ENCODE measurements at regions not wholly inside any gene's neighbourhood (a gene's known extent, or its start where the extent isn't known, plus 50 kb on each side); places are given as distances from the start of the nearest gene placed in this dataset.
"Not testable (repeated sequence)": the region's sequence is repeated elsewhere in the genome, so short reads cannot be mapped to it uniquely, and the experiment has no call there.

DNA sequence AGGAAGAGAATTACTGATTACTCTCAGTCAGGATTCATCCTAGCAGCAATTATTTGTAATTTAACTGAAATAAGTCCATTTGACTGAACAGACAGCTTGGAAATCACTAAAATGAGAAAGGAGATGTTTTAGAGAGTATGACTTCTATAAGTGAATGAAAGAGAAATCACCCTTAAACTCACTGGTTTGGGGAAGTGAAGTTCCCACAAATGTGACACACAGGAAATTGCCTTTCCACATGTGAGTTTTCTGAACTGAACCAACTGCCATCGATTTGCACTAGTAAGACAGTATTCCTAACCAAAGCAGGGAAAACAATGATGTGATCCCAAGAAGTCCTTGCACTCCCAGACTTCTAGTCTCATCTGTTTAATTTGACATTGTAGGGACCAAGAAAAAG, 110.5 kb downstream of the FAM72C start:
- not testable (repeated sequence) for H3K27me3 ChIP-seq (ENCODE audit: insufficient read depth, low read length); H3K4me1 ChIP-seq (ENCODE audit: insufficient read depth, low read length)

DNA sequence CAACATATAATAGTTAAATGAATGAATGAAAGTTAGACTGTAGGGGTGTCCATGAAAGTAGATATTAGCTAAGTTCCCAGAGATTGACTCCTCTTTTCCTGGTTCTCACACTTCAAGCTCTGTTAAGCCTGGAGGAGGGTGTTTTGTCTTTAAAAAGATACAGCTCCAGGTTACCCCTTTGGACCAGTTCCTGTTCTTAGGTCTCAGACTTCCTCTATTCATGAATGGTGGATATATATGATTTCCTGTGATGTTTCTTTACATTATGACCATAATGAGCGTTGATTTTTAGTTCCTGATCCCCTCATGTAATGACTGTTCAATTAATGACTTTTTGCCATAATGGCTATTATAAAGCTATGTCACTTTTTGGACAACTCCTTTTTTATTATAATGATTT, 115.9 kb downstream of the FAM72C start:
- not testable (repeated sequence) for H3K4me3 ChIP-seq (ENCODE audit: low read length); H3K4me1 ChIP-seq (ENCODE audit: insufficient read depth, low read length); H3K27me3 ChIP-seq (ENCODE audit: insufficient read depth, low read length); H3K9me3 ChIP-seq (ENCODE audit: low read depth, low read length)

More for the DNA sequence above, 110.5 kb downstream of the FAM72C start:
- H3K9me3 ChIP-seq (ENCODE audit: low read depth, low read length); H3K4me3 ChIP-seq (ENCODE audit: low read length): not testable (repeated sequence)

DNA sequence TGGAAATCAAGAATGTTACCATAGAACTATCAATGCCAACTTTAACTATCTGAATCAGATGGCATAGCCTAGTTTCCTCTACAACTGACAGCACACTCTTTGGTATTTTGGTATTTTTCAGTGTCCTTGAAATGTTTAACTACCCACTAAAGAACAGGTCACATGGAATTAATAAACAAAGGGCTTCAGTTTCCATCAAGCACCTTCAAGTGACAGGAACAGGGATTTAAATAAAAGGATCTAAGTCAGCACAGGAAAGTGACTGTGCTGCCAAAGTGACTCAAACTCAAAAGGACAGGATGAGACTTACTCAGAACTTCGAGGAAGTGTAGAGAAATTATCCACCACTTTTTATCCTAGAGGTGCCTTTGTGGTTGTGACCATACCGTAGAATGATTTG, 117.7 kb downstream of the FAM72C start:
- not testable (repeated sequence) for H3K9me3 ChIP-seq (ENCODE audit: low read depth, low read length); H3K27me3 ChIP-seq (ENCODE audit: insufficient read depth, low read length); H3K4me3 ChIP-seq (ENCODE audit: low read length); H3K4me1 ChIP-seq (ENCODE audit: insufficient read depth, low read length)

DNA sequence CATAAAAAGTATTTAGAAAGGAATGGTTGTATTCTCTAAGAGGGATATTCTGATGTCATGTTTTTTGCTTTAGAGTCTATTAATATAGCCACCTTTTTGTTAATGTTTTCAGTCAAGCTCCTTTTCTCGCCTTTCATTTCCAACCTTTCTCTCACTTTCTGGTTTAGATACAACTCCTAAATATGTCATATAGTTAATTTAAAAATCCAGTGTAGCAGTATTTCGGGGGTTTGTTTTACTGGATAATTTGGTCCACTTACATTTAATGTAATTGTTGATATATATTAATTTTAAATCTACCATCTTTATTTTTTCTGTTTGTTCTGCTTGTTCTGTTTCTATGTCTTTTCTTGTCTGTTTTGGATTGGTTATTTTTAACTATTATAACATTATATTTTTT, 121.1 kb downstream of the FAM72C start:
- not testable (repeated sequence) for H3K9me3 ChIP-seq (ENCODE audit: low read depth, low read length); H3K4me1 ChIP-seq (ENCODE audit: insufficient read depth, low read length); H3K27me3 ChIP-seq (ENCODE audit: insufficient read depth, low read length); H3K4me3 ChIP-seq (ENCODE audit: low read length)

DNA sequence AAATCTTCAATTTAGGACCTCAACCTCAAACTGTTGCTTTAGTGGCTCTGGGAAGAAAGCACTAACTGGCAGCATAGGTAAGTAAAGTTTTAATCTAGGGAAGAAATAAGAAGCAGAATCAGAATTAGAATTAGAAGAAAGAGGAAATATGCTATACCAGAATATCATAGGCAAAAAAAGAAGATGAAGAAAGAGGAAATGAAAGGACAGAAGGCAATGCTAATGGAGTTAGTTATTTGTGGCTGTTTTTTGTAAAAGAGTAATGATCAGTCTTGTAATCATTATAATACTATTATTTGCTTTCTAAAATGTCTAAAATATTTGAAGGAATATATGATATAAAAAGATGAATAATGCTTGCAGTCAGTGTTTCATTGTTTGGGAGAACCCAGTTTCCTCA, 122.9 kb downstream of the FAM72C start:
- H3K9me3 ChIP-seq (ENCODE audit: low read depth, low read length); H3K27me3 ChIP-seq (ENCODE audit: insufficient read depth, low read length); H3K4me3 ChIP-seq (ENCODE audit: low read length); H3K4me1 ChIP-seq (ENCODE audit: insufficient read depth, low read length): not testable (repeated sequence)

DNA sequence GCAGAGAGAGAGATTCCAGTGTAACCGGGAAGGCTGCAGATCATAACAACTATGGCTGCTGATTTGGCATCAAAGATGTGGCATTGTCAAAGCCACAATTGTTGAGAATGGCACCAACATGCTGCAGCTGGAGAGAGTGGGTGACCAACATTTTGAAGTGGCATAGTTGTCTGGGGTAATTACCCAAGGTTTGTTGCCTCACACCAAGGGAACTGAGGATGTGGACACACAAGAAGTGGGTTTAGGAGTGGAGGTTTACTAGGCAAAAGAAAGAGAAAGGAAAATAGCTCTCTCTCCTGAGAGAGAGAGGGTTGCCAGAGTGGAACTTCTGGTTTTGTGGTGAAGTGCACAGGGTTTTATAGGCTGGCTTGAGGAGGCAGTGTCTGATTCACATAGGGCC, 126.6 kb downstream of the FAM72C start:
- not testable (repeated sequence) for H3K4me1 ChIP-seq (ENCODE audit: insufficient read depth, low read length); H3K9me3 ChIP-seq (ENCODE audit: low read depth, low read length); H3K27me3 ChIP-seq (ENCODE audit: insufficient read depth, low read length); H3K4me3 ChIP-seq (ENCODE audit: low read length)

DNA sequence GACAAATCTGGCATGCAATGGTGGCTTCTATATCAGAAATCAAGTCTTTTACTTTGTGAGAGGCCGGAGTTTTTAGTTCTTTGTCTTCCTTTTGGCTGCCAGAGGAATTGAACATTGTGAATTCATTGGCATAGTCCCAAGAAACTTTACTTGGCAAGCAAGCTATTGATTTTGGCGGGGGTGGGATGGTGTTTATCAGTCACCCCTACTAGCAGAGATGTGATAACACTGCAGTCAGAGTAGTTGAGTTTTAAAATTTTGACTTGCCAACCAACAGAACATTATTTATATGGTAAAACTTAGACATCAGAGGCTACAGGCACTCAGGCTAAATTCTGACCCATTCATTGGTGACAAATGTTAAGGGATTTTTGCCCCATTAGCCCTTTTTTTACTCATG, 129.7 kb downstream of the FAM72C start:
- H3K4me1 ChIP-seq (ENCODE audit: insufficient read depth, low read length); H3K4me3 ChIP-seq (ENCODE audit: low read length); H3K9me3 ChIP-seq (ENCODE audit: low read depth, low read length): not testable (repeated sequence)
- peaks cover 10% of the 10 kb centered on the region for H3K27me3 ChIP-seq (ENCODE audit: insufficient read depth, low read length)

DNA sequence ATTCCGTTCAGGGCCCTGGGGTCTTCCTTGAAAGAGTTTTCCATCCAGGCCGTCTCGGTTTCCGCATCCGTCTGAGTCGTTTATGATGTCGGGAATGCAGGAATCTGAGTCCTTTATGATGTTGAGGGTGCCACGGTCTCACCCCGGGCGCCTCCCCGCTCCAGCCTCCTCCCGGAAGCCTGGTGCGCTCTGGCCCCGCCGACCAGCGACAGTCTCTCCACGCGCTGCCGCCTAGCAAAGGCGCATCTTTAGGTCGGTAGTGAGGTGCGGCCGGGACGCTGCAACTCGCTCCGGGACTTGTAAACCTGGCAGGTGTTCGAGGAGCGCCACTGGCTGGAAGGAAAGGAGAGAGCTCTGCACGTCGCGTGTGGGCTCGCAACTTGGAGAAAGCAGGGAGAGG, 132.6 kb downstream of the FAM72C start:
- H3K27me3 ChIP-seq (ENCODE audit: insufficient read depth, low read length): peaks cover 10% of the 10 kb centered on the region
- not testable (repeated sequence) for H3K4me3 ChIP-seq (ENCODE audit: low read length); H3K9me3 ChIP-seq (ENCODE audit: low read depth, low read length); H3K4me1 ChIP-seq (ENCODE audit: insufficient read depth, low read length)

DNA sequence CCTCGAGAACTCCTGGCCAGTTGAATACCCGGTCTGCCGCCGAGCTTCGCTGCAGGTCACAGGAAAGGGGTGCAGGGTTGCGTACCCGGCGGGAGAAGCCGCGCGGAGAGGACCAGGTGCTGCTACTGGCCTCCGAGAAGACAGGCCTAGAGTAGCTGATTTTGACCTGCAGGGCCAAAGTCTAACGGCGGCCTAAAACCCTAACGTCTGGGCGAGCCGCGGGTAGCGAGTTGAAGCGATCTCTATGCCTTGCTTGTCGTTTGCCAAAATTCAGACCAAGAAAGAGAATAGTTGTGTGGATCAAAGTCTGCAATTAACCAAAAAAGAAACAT, 133.2 kb downstream of the FAM72C start:
- H3K27me3 ChIP-seq (ENCODE audit: insufficient read depth, low read length): peaks cover 10% of the 10 kb centered on the region
- H3K9me3 ChIP-seq (ENCODE audit: low read depth, low read length); H3K4me3 ChIP-seq (ENCODE audit: low read length); H3K4me1 ChIP-seq (ENCODE audit: insufficient read depth, low read length): not testable (repeated sequence)

DNA sequence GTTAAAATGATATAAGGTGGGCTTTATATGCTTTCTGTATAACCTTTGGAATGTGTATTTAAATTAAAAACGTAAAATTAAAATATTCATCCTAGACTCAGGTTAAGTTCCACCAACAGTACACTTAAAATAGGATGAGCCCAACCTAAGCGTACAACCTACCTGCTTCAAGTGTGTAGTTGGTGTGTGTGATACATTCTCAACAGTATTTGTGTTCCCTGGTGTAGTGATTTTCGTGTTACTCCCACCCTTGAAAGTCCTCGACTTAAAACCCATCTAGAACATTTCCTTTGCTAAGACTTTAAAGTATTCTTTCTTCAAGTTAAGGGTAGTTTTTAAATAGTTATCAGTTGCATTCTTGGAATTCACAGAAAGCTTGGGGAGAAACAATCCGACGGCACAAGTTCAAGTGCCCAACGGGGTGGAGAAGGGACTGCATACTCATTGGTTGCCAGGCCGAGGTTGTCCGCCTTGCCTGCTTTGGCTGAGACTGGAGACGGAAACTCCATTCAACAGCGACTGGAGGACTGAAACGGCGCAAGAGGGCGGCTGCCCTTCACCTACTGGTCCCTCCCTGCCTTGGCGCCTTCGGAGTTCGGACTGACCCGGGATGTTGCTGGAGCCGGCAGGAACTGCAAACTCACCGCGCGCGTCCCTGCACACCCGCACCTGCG, 133.7 kb downstream of the FAM72C start:
- not testable (repeated sequence) for H3K4me3 ChIP-seq (ENCODE audit: low read length); H3K9me3 ChIP-seq (ENCODE audit: low read depth, low read length); H3K4me1 ChIP-seq (ENCODE audit: insufficient read depth, low read length)
- peaks cover 10% of the 10 kb centered on the region for H3K27me3 ChIP-seq (ENCODE audit: insufficient read depth, low read length)

DNA sequence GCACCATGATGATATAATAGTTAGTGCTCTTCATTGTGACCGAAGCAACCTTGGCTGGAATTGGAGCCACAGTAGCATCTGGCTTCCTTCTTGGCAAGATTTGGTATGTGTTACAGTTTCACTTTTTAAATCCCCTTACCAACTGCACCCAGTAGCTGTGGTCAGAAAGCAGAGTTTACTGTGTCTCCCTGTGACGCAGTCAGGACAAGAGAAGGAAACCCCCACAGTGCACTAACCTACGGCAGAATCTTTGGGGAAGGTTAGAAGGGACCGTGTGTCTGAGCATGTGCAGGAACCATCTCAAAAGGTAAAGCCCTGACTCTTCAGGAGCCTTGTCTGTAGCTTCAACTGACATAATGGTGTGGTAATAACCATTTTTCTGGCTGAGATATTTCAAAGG, 138.4 kb downstream of the FAM72C start:
- H3K4me3 ChIP-seq (ENCODE audit: low read length); H3K9me3 ChIP-seq (ENCODE audit: low read depth, low read length): not testable (repeated sequence)
- peaks cover 10% of the 10 kb centered on the region for H3K27me3 ChIP-seq (ENCODE audit: insufficient read depth, low read length)

DNA sequence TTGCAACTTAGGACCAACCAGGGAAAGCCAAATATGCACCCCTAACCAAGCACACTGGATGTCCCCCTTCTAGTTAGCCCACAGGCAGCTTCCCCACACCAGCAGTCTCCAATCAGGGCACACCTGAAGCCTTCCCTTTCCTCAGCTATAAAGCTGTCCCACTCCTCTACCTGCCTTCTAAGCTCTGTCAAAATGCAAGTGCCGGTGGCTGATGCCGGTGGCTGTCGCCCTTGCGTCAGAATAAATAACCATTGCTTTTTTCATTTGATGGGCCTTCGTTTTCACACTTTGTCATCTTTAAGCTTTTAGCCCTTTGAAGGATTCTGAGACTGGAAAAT, 139.4 kb downstream of the FAM72C start:
- not testable (repeated sequence) for H3K9me3 ChIP-seq (ENCODE audit: low read depth, low read length); H3K4me3 ChIP-seq (ENCODE audit: low read length); H3K4me1 ChIP-seq (ENCODE audit: insufficient read depth, low read length); H3K27me3 ChIP-seq (ENCODE audit: insufficient read depth, low read length)

More for the DNA sequence above, 138.4 kb downstream of the FAM72C start:
- H3K4me1 ChIP-seq (ENCODE audit: insufficient read depth, low read length): not testable (repeated sequence)

DNA sequence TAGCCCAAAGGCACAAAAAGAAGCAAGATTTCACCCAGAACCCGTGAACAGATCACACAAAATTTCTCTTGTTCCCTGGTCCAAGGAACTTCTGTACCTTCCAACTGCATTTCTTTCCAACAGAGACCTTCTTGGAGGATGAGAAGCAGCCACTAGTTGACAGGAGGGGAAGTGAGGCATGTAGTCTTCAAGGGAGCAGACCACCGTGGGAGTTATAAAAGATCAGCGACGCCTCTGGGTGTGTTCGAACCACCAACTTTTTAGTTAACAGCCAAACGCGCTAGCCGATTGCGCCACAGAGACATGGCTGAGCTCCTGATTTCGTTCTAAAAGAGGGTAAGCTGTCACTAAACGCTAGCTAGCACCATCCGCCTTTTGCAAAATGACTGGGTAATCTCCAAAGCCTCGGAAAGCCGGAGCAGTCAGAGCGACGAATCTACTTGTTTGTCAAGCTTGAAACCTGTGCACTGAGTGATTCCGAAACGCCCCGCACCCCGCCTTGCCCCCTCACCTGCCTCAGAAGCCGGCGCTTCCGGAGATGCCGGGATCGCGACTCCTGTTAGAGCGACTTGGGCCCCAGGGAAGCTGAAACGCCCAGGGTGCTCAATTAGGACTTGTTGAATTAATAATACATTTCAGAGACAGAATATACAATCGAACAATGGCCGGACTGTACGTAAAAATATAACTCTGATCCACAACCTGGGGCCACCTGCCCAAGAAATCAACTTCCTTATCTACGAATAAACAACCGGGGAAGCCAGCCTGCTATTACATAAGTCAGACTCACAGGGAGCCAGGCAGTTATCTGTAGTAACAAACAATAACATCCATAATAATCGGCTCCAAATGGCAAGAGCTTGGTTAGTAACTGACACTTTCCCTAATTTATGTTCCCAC, 140.1 kb downstream of the FAM72C start:
- H3K9me3 ChIP-seq (ENCODE audit: low read depth, low read length); H3K4me3 ChIP-seq (ENCODE audit: low read length); H3K4me1 ChIP-seq (ENCODE audit: insufficient read depth, low read length); H3K27me3 ChIP-seq (ENCODE audit: insufficient read depth, low read length): not testable (repeated sequence)

DNA sequence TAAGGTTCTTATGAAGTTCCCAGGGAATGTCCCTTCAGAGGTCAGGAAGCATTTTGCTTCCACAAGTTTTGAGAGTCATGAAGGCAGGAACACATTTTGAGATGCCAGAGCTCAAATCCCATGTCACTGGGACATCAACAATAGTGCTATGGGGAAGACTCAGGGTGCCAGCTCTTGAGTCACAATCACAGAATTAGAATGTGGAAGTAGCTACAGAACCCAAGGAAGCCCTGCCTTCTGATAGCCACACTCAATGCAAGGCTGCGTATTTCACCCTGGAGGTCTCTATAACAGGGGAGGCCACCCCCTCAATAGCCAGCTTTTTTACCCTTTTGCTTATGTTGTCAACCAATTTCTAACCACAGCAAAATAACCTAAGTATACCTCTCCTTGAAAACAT, 145.6 kb downstream of the FAM72C start:
- H3K4me1 ChIP-seq (ENCODE audit: insufficient read depth, low read length); H3K9me3 ChIP-seq (ENCODE audit: low read depth, low read length); H3K4me3 ChIP-seq (ENCODE audit: low read length); H3K27me3 ChIP-seq (ENCODE audit: insufficient read depth, low read length): not testable (repeated sequence)

DNA sequence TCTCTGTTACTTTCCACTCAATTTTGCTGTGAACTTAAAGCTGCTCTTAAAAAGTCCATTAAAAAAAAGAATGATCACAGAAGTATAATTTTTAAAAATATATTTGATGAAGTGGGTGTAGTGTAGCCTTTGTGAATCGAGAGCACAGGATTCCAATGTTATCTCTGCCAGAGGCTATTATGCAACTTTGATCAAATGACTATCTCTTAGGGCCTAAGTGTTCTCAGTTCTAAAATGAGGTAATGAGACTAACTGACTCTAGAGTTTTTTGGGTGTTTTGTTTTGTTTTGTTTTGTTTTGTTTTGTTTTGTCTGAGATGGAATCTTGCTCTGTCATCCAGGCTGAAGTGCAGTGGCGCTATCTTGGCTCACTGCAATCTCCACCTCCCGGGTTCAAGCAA, 147.5 kb downstream of the FAM72C start:
- H3K27me3 ChIP-seq (ENCODE audit: insufficient read depth, low read length); H3K4me1 ChIP-seq (ENCODE audit: insufficient read depth, low read length); H3K9me3 ChIP-seq (ENCODE audit: low read depth, low read length); H3K4me3 ChIP-seq (ENCODE audit: low read length): not testable (repeated sequence)

DNA sequence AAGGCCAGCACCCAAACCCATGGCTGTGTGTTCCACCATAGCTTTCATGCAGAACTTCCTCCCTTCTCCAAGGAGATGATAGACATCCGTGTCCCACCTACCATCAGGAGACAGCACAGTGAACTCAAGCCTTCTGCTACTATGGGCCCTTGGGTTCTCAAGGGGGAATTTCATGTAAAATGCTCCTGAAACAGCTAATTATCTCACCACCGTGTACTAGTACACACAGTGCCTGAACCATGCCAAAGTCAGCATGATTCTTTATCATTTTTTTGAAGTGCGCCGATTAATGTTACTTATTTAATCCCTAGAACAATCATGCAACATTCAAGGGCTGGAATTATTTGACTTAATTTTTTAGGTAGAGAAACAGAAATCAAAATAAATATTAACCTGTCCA, 151.7 kb downstream of the FAM72C start:
- not testable (repeated sequence) for H3K4me1 ChIP-seq (ENCODE audit: insufficient read depth, low read length); H3K27me3 ChIP-seq (ENCODE audit: insufficient read depth, low read length); H3K4me3 ChIP-seq (ENCODE audit: low read length); H3K9me3 ChIP-seq (ENCODE audit: low read depth, low read length)

All from mononuclear cell (primary cell).